ENCODE measurements at regions not wholly inside any gene's neighbourhood (a gene's known extent, or its start where the extent isn't known, plus 50 kb on each side); places are given as distances from the start of the nearest gene placed in this dataset.

GRCh38 chr4:170413951-170414350, 324.2 kb upstream of the AADAT start:
- no peak for TF ChIP-seq CTCF (IDR thresholded peaks at IDR 0.05; ENCODE audit: insufficient read depth, low read length)
- no peak for TF ChIP-seq REST (IDR thresholded peaks at IDR 0.05; ENCODE audit: insufficient replicate concordance, low read depth)
- no peak for TF ChIP-seq POLR2AphosphoS5 (IDR thresholded peaks at IDR 0.05; ENCODE audit: low read depth)
- TF ChIP-seq GABPA (IDR thresholded peaks at IDR 0.05; ENCODE audit: low read depth) = no peak

All from HL-60 (cell line).